ENCODE measurements at regions not wholly inside any gene's neighbourhood (a gene's known extent, or its start where the extent isn't known, plus 50 kb on each side); places are given as distances from the start of the nearest gene placed in this dataset.

DNA sequence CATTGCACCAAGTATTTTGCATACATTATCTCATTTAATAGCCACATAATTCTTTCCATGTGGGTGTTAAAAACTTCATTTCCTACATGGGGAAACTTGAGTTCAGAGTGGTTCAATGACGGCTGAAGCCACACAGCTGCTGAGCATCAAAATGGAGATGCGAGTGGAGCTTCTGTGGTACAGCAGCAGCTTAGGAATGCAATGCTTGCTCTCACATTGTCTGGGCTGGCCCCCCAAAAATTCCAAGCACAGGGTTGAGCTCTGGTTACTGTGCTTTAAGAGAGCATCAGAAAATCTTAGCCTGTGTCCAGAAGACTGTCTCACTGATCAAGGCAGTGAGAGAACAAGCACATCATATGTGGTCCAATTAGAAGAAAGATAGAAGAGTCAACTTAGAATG, 57.4 kb upstream of the GADL1 start:
- no peak overlapping the region for H2BK120ac ChIP-seq (ENCODE audit: low read depth, low read length)
- CTCF ChIA-PET = no interaction called here
- no peak overlapping the region for H4K5ac ChIP-seq (ENCODE audit: low read depth, low read length)
- H2AFZ ChIP-seq (replicated peaks; ENCODE audit: low read length, poor library complexity) = no peak overlapping the region
- POLR2A ChIA-PET (ENCODE audit: unreplicated experiment) = no interaction called here
- no peaks in the 10 kb centered on the region for H4K20me1 ChIP-seq (ENCODE audit: insufficient read depth, low read length)
- no peak overlapping the region for H4K8ac ChIP-seq (ENCODE audit: low read depth in 2 of 2, low read length in 2 of 2)
- no peak overlapping the region for H3K4ac ChIP-seq (ENCODE audit: low read depth, low read length)
- H3K36me3 ChIP-seq (ENCODE audit: control insufficient read depth, insufficient read depth, low read length) = no peaks in the 10 kb centered on the region
- no peak overlapping the region for H2BK20ac ChIP-seq (ENCODE audit: low read depth, low read length)
- H2BK15ac ChIP-seq (ENCODE audit: low read depth, low read length) = no peak overlapping the region
- H4K91ac ChIP-seq (ENCODE audit: insufficient read depth, low read depth, low read length) = no peak overlapping the region
- TF ChIP-seq MAZ (IDR thresholded peaks at IDR 0.05; ENCODE audit: borderline replicate concordance, low read depth, low read length) = no peak
- TF ChIP-seq, protein P1, sequence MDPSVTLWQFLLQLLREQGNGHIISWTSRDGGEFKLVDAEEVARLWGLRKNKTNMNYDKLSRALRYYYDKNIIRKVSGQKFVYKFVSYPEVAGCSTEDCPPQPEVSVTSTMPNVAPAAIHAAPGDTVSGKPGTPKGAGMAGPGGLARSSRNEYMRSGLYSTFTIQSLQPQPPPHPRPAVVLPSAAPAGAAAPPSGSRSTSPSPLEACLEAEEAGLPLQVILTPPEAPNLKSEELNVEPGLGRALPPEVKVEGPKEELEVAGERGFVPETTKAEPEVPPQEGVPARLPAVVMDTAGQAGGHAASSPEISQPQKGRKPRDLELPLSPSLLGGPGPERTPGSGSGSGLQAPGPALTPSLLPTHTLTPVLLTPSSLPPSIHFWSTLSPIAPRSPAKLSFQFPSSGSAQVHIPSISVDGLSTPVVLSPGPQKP (IDR thresholded peaks at IDR 0.05; ENCODE audit: borderline replicate concordance, low read depth, low read length) = no peak
- no peak for TF ChIP-seq POLR2A (IDR thresholded peaks at IDR 0.05; ENCODE audit: low read depth, low read length)
- no peak for TF ChIP-seq CHD1 (IDR thresholded peaks at IDR 0.05; ENCODE audit: low read depth, low read length)
- TF ChIP-seq FOS (IDR thresholded peaks at IDR 0.05; ENCODE audit: low read depth, low read length) = no peak
- no peak for TF ChIP-seq MAFK (IDR thresholded peaks at IDR 0.05; ENCODE audit: low read depth, low read length)
- no peaks in the 10 kb centered on the region for H3K4me1 ChIP-seq (ENCODE audit: control insufficient read depth, insufficient read depth, low read length)
- H3K4me3 ChIP-seq (ENCODE audit: insufficient read depth, low read depth, low read length) = no peak overlapping the region
- no peak overlapping the region for H3K18ac ChIP-seq (ENCODE audit: low read depth, low read length)
- no TSS peak for BruUV-seq (replicated peaks)
- no peak overlapping the region for H2AK9ac ChIP-seq (replicated peaks; ENCODE audit: low read depth, low read length, poor library complexity)
- H3K9me3 ChIP-seq (ENCODE audit: control insufficient read depth, insufficient read depth, low read length) = no peaks in the 10 kb centered on the region
- no peak overlapping the region for H3K14ac ChIP-seq (replicated peaks; ENCODE audit: low read depth, low read length)
- dilution Hi-C loops (cut with HindIII; ENCODE audit: low sequenced_read_pairs, unreplicated experiment) = no loop called here
- no peak overlapping the region for H3K4me2 ChIP-seq (ENCODE audit: low read depth, low read length)
- no peak overlapping the region for H2BK5ac ChIP-seq (ENCODE audit: low read depth, low read length, poor library complexity, severe bottlenecking)
- in situ Hi-C loops (cut with MboI; ENCODE audit: low sequenced_read_pairs) = no loop called here
- H3K56ac ChIP-seq (ENCODE audit: extremely low read depth, insufficient read depth, low read length) = no peak overlapping the region
- H3K27ac ChIP-seq (ENCODE audit: insufficient read depth, low read length) = no peak overlapping the region
- no peak for ATAC-seq (ENCODE audit: low read depth)
- H3K9ac ChIP-seq (ENCODE audit: low read depth, low read length) = no peak overlapping the region
- DNase-seq = no peak
- 60% methylated on average over 1 of the region's 2 CpGs; no CpG with 5 or more reads in 1 of the 2 experiments for WGBS, 2 experiments (ENCODE audit: extremely low coverage in 2 of 2, insufficient read length in 1 of 2)
- peaks cover 2% of the 10 kb centered on the region; the same call in 1 of the 2 replicates for H3K27me3 ChIP-seq (ENCODE audit: control insufficient read depth, insufficient read depth, low read length)
- no peaks in the 10 kb centered on the region for H3K79me1 ChIP-seq (ENCODE audit: low read depth in 1 of 2, low read length in 2 of 2)
- no peaks in the 10 kb centered on the region for H3K9me1 ChIP-seq (ENCODE audit: insufficient read depth, low read length)
- intact Hi-C loops (cut with micrococcal nuclease) = no loop called here
- no peak overlapping the region for H2AK5ac ChIP-seq (ENCODE audit: low read depth, low read length)
- no peak overlapping the region for H3K23ac ChIP-seq (ENCODE audit: low read depth, low read length)

All from IMR-90 (cell line).